Liver (tissue), 8 donors: ENCODE measurements at regions not wholly inside any gene's neighbourhood (a gene's known extent, or its start where the extent isn't known, plus 50 kb on each side); places are given as distances from the start of the nearest gene placed in this dataset.

Experiments
- DNase-seq: peaks from one replicate; pipeline ENCODE4 v3.0.0-alpha.2; 2017; ENCODE audit warnings: low spot score
- H3K27ac ChIP-seq, 2 donors: one replicate each; pipeline ENCODE4 v1.7.0; 2013; ENCODE audit warnings: inconsistent platforms in 2 of 2, low read length in 2 of 2, control low read depth in 1 of 2, low read depth in 1 of 2, mild to moderate bottlenecking in 1 of 2
- H3K27me3 ChIP-seq, 4 donors: one replicate each; pipeline versions ENCODE4 v1.6.1 to v1.7.0; 2013; ENCODE audit warnings: low read length in 3 of 4, inconsistent platforms in 1 of 4, mild to moderate bottlenecking in 1 of 4, moderate library complexity in 1 of 4; ENCODE audit not compliant: control insufficient read depth in 4 of 4, insufficient read depth in 4 of 4
- H3K36me3 ChIP-seq, 4 donors: one replicate each; pipeline versions ENCODE4 v1.6.1 to v1.7.0; 2013; ENCODE audit warnings: low read length in 3 of 4, mild to moderate bottlenecking in 3 of 4, low read depth in 1 of 4, moderate library complexity in 1 of 4; ENCODE audit not compliant: control insufficient read depth in 4 of 4, insufficient read depth in 3 of 4
- H3K4me1 ChIP-seq, 4 donors: one replicate each; pipeline versions ENCODE4 v1.6.1 to v1.7.0; 2013; ENCODE audit warnings: low read length in 3 of 4, mild to moderate bottlenecking in 3 of 4, moderate library complexity in 1 of 4; ENCODE audit not compliant: control insufficient read depth in 4 of 4, insufficient read depth in 4 of 4
- H3K4me3 ChIP-seq, 3 donors: one replicate each; pipeline versions ENCODE4 v1.6.1 to v1.7.0; 2013; ENCODE audit warnings: low read length in 3 of 3, control low read depth in 1 of 3, low read depth in 1 of 3, mild to moderate bottlenecking in 1 of 3
- H3K9ac ChIP-seq, 2 donors: one replicate each; pipeline ENCODE4 v1.7.0; 2013; ENCODE audit warnings: low read length in 2 of 2, mild to moderate bottlenecking in 2 of 2, moderate library complexity in 2 of 2, control low read depth in 1 of 2, low read depth in 1 of 2
- H3K9me3 ChIP-seq, 4 donors: one replicate each; pipeline versions ENCODE4 v1.6.1 to v1.7.0; 2013; ENCODE audit warnings: low read length in 3 of 4; ENCODE audit not compliant: control insufficient read depth in 4 of 4
- ATF3 ChIP-seq: IDR thresholded peaks from 2 replicates; pipeline ENCODE4 v1.6.1; 2016; ENCODE audit warnings: antibody characterized with exemption
- CTCF ChIP-seq: fragments of 150-350 bp; IDR thresholded peaks from 2 replicates; pipeline ENCODE4 v1.5.1; 2017; ENCODE audit warnings: improper control_type of control experiment, low read depth, low read length; ENCODE audit not compliant: missing input control
- EGR1 ChIP-seq, 2 donors: IDR thresholded peaks; 2 replicates each; pipeline ENCODE4 v1.6.1; 2016 to 2018; ENCODE audit warnings: antibody characterized with exemption in 2 of 2, low read depth in 2 of 2
- FOXA1 ChIP-seq: IDR thresholded peaks from 2 replicates; pipeline ENCODE4 v1.6.1; 2016; ENCODE audit warnings: antibody characterized with exemption
- FOXA2 ChIP-seq: IDR thresholded peaks from 2 replicates; pipeline ENCODE4 v1.6.1; 2016; ENCODE audit warnings: antibody characterized with exemption
- GABPA ChIP-seq, 2 donors: IDR thresholded peaks in 1 of 2; conservative IDR thresholded peaks in 1 of 2; 2 replicates each; pipeline ENCODE4 v1.6.1; 2016; ENCODE audit warnings: antibody characterized with exemption in 2 of 2, mild to moderate bottlenecking in 1 of 2, moderate library complexity in 1 of 2
- HNF4A ChIP-seq, 2 donors: conservative IDR thresholded peaks; 2 replicates each; pipeline ENCODE4 v1.6.1; 2016; ENCODE audit warnings: antibody characterized with exemption in 2 of 2, mild to moderate bottlenecking in 2 of 2
- HNF4G ChIP-seq: IDR thresholded peaks from 2 replicates; pipeline ENCODE4 v1.6.1; 2016; ENCODE audit warnings: antibody characterized with exemption
- JUND ChIP-seq, 2 donors: IDR thresholded peaks; 2 replicates each; pipeline ENCODE4 v1.6.1; 2016; ENCODE audit warnings: antibody characterized with exemption in 2 of 2
- MAX ChIP-seq: IDR thresholded peaks from 2 replicates; pipeline ENCODE4 v1.6.1; 2016; ENCODE audit warnings: antibody characterized with exemption
- NR2F2 ChIP-seq: IDR thresholded peaks from 2 replicates; pipeline ENCODE4 v1.6.1; 2016; ENCODE audit warnings: antibody characterized with exemption
- RAD21 ChIP-seq, 2 donors: IDR thresholded peaks; 2 replicates each; pipeline ENCODE4 v1.6.1; 2016; ENCODE audit warnings: antibody characterized with exemption in 2 of 2, mild to moderate bottlenecking in 2 of 2
- REST ChIP-seq: IDR thresholded peaks from 2 replicates; pipeline ENCODE4 v1.6.1; 2016; ENCODE audit warnings: antibody characterized with exemption, mild to moderate bottlenecking
- RXRA ChIP-seq, 2 donors: IDR thresholded peaks; 2 replicates each; pipeline ENCODE4 v1.6.1; 2017 to 2018; ENCODE audit warnings: antibody characterized with exemption in 2 of 2, mild to moderate bottlenecking in 1 of 2
- SP1 ChIP-seq: IDR thresholded peaks from 2 replicates; pipeline ENCODE4 v1.6.1; 2018; ENCODE audit warnings: antibody characterized with exemption, mild to moderate bottlenecking
- TAF1 ChIP-seq: conservative IDR thresholded peaks from 2 replicates; pipeline ENCODE4 v1.6.1; 2016; ENCODE audit warnings: antibody characterized with exemption, mild to moderate bottlenecking
- ZBTB33 ChIP-seq: IDR thresholded peaks from 2 replicates; pipeline ENCODE4 v1.6.1; 2016; ENCODE audit warnings: antibody characterized with exemption
- WGBS: extraction: QIAGEN DNeasy Blood & Tissue Kit; methylation state at CpG from one replicate; pipeline ENCODE4 v1.1.7; 2013; 5-methylcytosine and 5-hydroxymethylcytosine counted together
- donor health status: healthy.
- donor health status: healthy.
- donor health status: healthy.
- donor health status: healthy.
- donor health status: healthy.

- Histone ChIP-seq H3K27ac (no peak overlapping the region), H3K36me3 (no peaks in the 10 kb centered on the region), H3K9ac (no peak overlapping the region), H3K4me1 (no peaks in the 10 kb centered on the region), H3K27me3 (no peaks in the 10 kb centered on the region), H3K9me3 (no peaks in the 10 kb centered on the region), H3K4me3 (no peak overlapping the region)
- 90% methylated on average over 4 of the region's 4 CpGs for WGBS
- TF ChIP-seq HNF4A (conservative IDR thresholded peaks at IDR 0.05) (no peak), EGR1 (IDR thresholded peaks at IDR 0.05; ENCODE audit: low read depth in 2 of 2) (no peak), JUND (IDR thresholded peaks at IDR 0.05) (no peak), HNF4G (no peak), GABPA (IDR thresholded peaks at IDR 0.05 in 1 of 2, conservative IDR thresholded peaks at IDR 0.05 in 1 of 2) (no peak), FOXA2 (no peak), NR2F2 (no peak), REST (no peak), FOXA1 (no peak), MAX (no peak), ATF3 (no peak), RXRA (IDR thresholded peaks at IDR 0.05) (no peak), RAD21 (IDR thresholded peaks at IDR 0.05) (no peak), ZBTB33 (no peak), SP1 (no peak)
- DNase-seq: no peak
Observed at GRCh38 chr2:155043097-155043496, 344.6 kb downstream of the KCNJ3 start.

GRCh38 chr2:155035308-155035707, 336.8 kb downstream of the KCNJ3 start:
- H3K9ac ChIP-seq: no peak overlapping the region
- H3K4me1 ChIP-seq: peaks cover 0 to 7% (median 0%) of the 10 kb centered on the region in 4 donors
- no peaks in the 10 kb centered on the region for H3K9me3 ChIP-seq
- DNase-seq: no peak
- H3K36me3 ChIP-seq: no peaks in the 10 kb centered on the region
- H3K27me3 ChIP-seq: no peaks in the 10 kb centered on the region
- H3K4me3 ChIP-seq: no peak overlapping the region
- H3K27ac ChIP-seq: no peak overlapping the region
- TF ChIP-seq HNF4G (no peak), CTCF (no peak), MAX (no peak), HNF4A (conservative IDR thresholded peaks at IDR 0.05) (no peak), ZBTB33 (no peak), RXRA (IDR thresholded peaks at IDR 0.05) (no peak), FOXA2 (no peak), EGR1 (IDR thresholded peaks at IDR 0.05; ENCODE audit: low read depth in 2 of 2) (no peak), FOXA1 (no peak), REST (no peak), JUND (IDR thresholded peaks at IDR 0.05) (no peak), SP1 (no peak), TAF1 (no peak), ATF3 (no peak), GABPA (IDR thresholded peaks at IDR 0.05 in 1 of 2, conservative IDR thresholded peaks at IDR 0.05 in 1 of 2) (no peak)
